SK-N-SH treated with all-trans-retinoic acid at 6 μM for 48 hours (cell line): ENCODE measurements at regions not wholly inside any gene's neighbourhood (a gene's known extent, or its start where the extent isn't known, plus 50 kb on each side); places are given as distances from the start of the nearest gene placed in this dataset.

ENCODE experiments used
- BACH2 ChIP-seq: fragments of 250-450 bp; sonication (Bioruptor Pico); IDR thresholded peaks from 2 replicates; pipeline ENCODE4 v1.9.0; 2021; ENCODE audit warnings: mild to moderate bottlenecking, borderline replicate concordance
- CSDC2 ChIP-seq: fragments of 250-450 bp; sonication (Bioruptor Pico); IDR thresholded peaks from 2 replicates; pipeline ENCODE4 v1.5.0; 2020; ENCODE audit warnings: mild to moderate bottlenecking, moderate library complexity
- ZFP3 ChIP-seq: fragments of 250-450 bp; sonication (Bioruptor Pico); IDR thresholded peaks from 2 replicates; pipeline ENCODE4 v1.5.0; 2020; ENCODE audit warnings: mild to moderate bottlenecking, moderate library complexity
- ZNF565 ChIP-seq: fragments of 450-650 bp; formaldehyde crosslinking; conservative IDR thresholded peaks from 2 replicates; pipeline ENCODE4 v1.5.0; 2020; ENCODE audit warnings: low read depth, mild to moderate bottlenecking, moderate library complexity

DNA sequence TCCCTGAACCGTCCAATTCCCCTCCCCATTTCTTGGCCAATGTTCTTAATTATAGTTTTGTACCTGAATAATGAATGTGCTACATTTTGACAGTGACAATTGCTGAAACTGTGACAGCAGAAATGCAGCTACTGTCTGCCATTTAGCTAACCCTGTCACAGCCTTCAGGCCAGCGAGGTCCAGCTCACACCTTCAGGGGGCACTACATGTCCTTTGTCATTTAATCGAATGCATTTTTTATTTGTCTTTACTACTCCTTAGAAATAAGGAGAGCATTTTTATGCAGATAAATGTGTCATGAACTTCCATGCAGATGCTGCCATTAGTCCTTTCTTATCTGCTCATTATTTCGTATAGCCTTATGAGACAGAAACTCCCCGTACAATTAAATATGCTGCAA, 159.9 kb downstream of the MZT1 start:
- TF ChIP-seq BACH2 (CRISPR knock-in tag) (no peak), ZFP3 (CRISPR knock-in tag) (no peak), CSDC2 (no peak), ZNF565 (CRISPR knock-in tag) (no peak)
